Endodermal cell (in vitro differentiated cells): ENCODE measurements at regions not wholly inside any gene's neighbourhood (a gene's known extent, or its start where the extent isn't known, plus 50 kb on each side); places are given as distances from the start of the nearest gene placed in this dataset.

ENCODE experiments used
- DNase-seq: peaks from one replicate; pipeline ENCODE4 v3.0.0-alpha.2; 2017
- H3K27ac ChIP-seq: 2 replicates; pipeline ENCODE4 v1.5.1; 2013; ENCODE audit warnings: mild to moderate bottlenecking, low read depth, low read length, moderate library complexity
- H3K27me3 ChIP-seq: 2 replicates; pipeline ENCODE4 v1.6.1; 2013; ENCODE audit warnings: mild to moderate bottlenecking, low read length, moderate library complexity; ENCODE audit not compliant: insufficient read depth, control insufficient read depth, poor library complexity, severe bottlenecking
- H3K36me3 ChIP-seq: 2 replicates; pipeline ENCODE4 v1.7.0; 2013; ENCODE audit warnings: mild to moderate bottlenecking, low read length, moderate library complexity; ENCODE audit not compliant: control insufficient read depth, insufficient read depth
- H3K4me1 ChIP-seq: one replicate; pipeline ENCODE4 v1.7.0; 2013; ENCODE audit warnings: low read length; ENCODE audit not compliant: control insufficient read depth, insufficient read depth
- H3K4me3 ChIP-seq: 2 replicates; pipeline ENCODE4 v1.5.1; 2013; ENCODE audit warnings: mild to moderate bottlenecking, low read length, moderate library complexity
- H3K9ac ChIP-seq: 2 replicates; pipeline ENCODE4 v1.6.1; 2013; ENCODE audit warnings: mild to moderate bottlenecking, low read length, moderate library complexity; ENCODE audit not compliant: poor library complexity, severe bottlenecking; ENCODE audit errors: extremely low read depth
- H3K9me3 ChIP-seq: 2 replicates; pipeline ENCODE4 v1.6.1; 2013; ENCODE audit warnings: mild to moderate bottlenecking, low read length, moderate library complexity; ENCODE audit not compliant: control insufficient read depth
- H3K27ac Mint-ChIP-seq: 2 replicates; pipeline ENCODE4 v1.8.0; 2020; ENCODE audit warnings: mixed read lengths
- H3K27me3 Mint-ChIP-seq: 2 replicates; pipeline ENCODE4 v1.8.0; 2021; ENCODE audit warnings: mild to moderate bottlenecking, mixed read lengths; ENCODE audit not compliant: insufficient read depth
- H3K36me3 Mint-ChIP-seq: 2 replicates; pipeline ENCODE4 v1.8.0; 2020; ENCODE audit warnings: low read depth, mixed read lengths
- H3K4me1 Mint-ChIP-seq: 2 replicates; pipeline ENCODE4 v1.8.0; 2020; ENCODE audit warnings: mixed read lengths
- H3K4me3 Mint-ChIP-seq: 2 replicates; pipeline ENCODE4 v1.8.0; 2020; ENCODE audit warnings: mild to moderate bottlenecking, moderate library complexity, mixed read lengths
- H3K9me3 Mint-ChIP-seq: 2 replicates; pipeline ENCODE4 v1.8.0; 2020; ENCODE audit warnings: mild to moderate bottlenecking, mixed read lengths
- CTCF ChIP-seq: fragments of 200-600 bp; sonication (generic); conservative IDR thresholded peaks from 2 replicates; pipeline ENCODE4 v1.5.0; 2021; ENCODE audit warnings: antibody characterized with exemption, mild to moderate bottlenecking
- WGBS, 2 experiments: methylation state at CpG; one replicate each; pipeline versions ENCODE4 v1.1.5 to v1.1.7; 2013; ENCODE audit warnings: missing lambda C conversion rate in 2 of 2, mixed read lengths in 1 of 2; ENCODE audit not compliant: insufficient coverage in 1 of 2, insufficient read length in 1 of 2; 5-methylcytosine and 5-hydroxymethylcytosine counted together

GRCh38 chr6:144462058-144462457, 176.9 kb downstream of the UTRN start:
- Histone ChIP-seq H3K27me3 (no peaks in the 10 kb centered on the region), H3K4me3 (no peak overlapping the region), H3K4me1 (no peaks in the 10 kb centered on the region), H3K36me3 (peaks cover 57% of the 10 kb centered on the region), H3K9me3 (peaks cover 4% of the 10 kb centered on the region), H3K9ac (no peak overlapping the region), H3K27ac (no peak overlapping the region)
- Mint-ChIP-seq H3K4me1 (peaks cover 5% of the 10 kb centered on the region), H3K27me3 (no peaks in the 10 kb centered on the region), H3K36me3 (peaks cover 49% of the 10 kb centered on the region), H3K9me3 (peaks cover 4% of the 10 kb centered on the region), H3K27ac (no peak overlapping the region), H3K4me3 (no peak overlapping the region)
- 98 to 100% methylated on average over 1 to 3 of the region's 3 CpGs for WGBS, 2 experiments
- DNase-seq = no peak
- TF ChIP-seq CTCF = no peak

- no peak overlapping the region for H3K9ac ChIP-seq
- no peak overlapping the region for H3K4me3 ChIP-seq
- peaks cover 54% of the 10 kb centered on the region for H3K36me3 Mint-ChIP-seq
- H3K27me3 Mint-ChIP-seq = no peaks in the 10 kb centered on the region
- H3K4me3 Mint-ChIP-seq = no peak overlapping the region
- no peak overlapping the region for H3K27ac Mint-ChIP-seq
- H3K4me1 ChIP-seq = peaks cover 4% of the 10 kb centered on the region
- 96 to 97% methylated on average over 2 of the region's 2 CpGs for WGBS, 2 experiments
- TF ChIP-seq CTCF = no peak
- H3K27ac ChIP-seq = no peak overlapping the region
- H3K9me3 ChIP-seq = peaks cover 23% of the 10 kb centered on the region
- DNase-seq = no peak
- peaks cover 47% of the 10 kb centered on the region for H3K36me3 ChIP-seq
- no peaks in the 10 kb centered on the region for H3K27me3 ChIP-seq
- peaks cover 29% of the 10 kb centered on the region for H3K9me3 Mint-ChIP-seq
- peaks cover 20% of the 10 kb centered on the region for H3K4me1 Mint-ChIP-seq
These were observed 181.6 kb downstream of the UTRN start for GRCh38 chr6:144466716-144467115.

GRCh38 chr6:144467172-144467762, 182.1 kb downstream of the UTRN start:
- H3K4me1 Mint-ChIP-seq = peaks cover 20% of the 10 kb centered on the region
- H3K27ac Mint-ChIP-seq = no peak overlapping the region
- DNase-seq = peak; percentile 53
- H3K4me1 ChIP-seq = peaks cover 4% of the 10 kb centered on the region
- TF ChIP-seq CTCF = no peak
- H3K9me3 ChIP-seq = peaks cover 21% of the 10 kb centered on the region
- H3K27me3 ChIP-seq = no peaks in the 10 kb centered on the region
- no peak overlapping the region for H3K4me3 Mint-ChIP-seq
- H3K36me3 ChIP-seq = peaks cover 47% of the 10 kb centered on the region
- H3K9me3 Mint-ChIP-seq = peaks cover 25% of the 10 kb centered on the region
- no peak overlapping the region for H3K27ac ChIP-seq
- H3K9ac ChIP-seq = no peak overlapping the region
- H3K36me3 Mint-ChIP-seq = peaks cover 54% of the 10 kb centered on the region
- H3K4me3 ChIP-seq = peak overlapping the region; percentile 31
- 80 to 90% methylated on average over 4 to 7 of the region's 8 CpGs for WGBS, 2 experiments
- no peaks in the 10 kb centered on the region for H3K27me3 Mint-ChIP-seq
